Fibroblast of upper back skin (primary cell): ENCODE measurements at regions not wholly inside any gene's neighbourhood (a gene's known extent, or its start where the extent isn't known, plus 50 kb on each side); places are given as distances from the start of the nearest gene placed in this dataset.
"Not testable (repeated sequence)": the region's sequence is repeated elsewhere in the genome, so short reads cannot be mapped to it uniquely, and the experiment has no call there.

ENCODE experiments used
- DNase-seq: peaks from one replicate; pipeline ENCODE4 v3.0.0-alpha.2; 2013

- not testable (repeated sequence) for DNase-seq
These were observed 283.9 kb upstream of the PREP start for GRCh38 chr6:105686793-105687192.

- DNase-seq, result no peak
These were observed 278.2 kb upstream of the PREP start for GRCh38 chr6:105681061-105681460.

GRCh38 chr6:105680131-105680530 is 277.2 kb upstream of the PREP start:
- DNase-seq, result no peak

GRCh38 chr6:105678516-105678915 is 275.6 kb upstream of the PREP start:
- DNase-seq, result peak; percentile 48

GRCh38 chr6:105677671-105678475 is 275.0 kb upstream of the PREP start:
- DNase-seq, result peak; percentile 32

GRCh38 chr6:105676857-105677256 is 274.0 kb upstream of the PREP start:
- DNase-seq, result no peak

- peak; percentile 95 for DNase-seq
These were observed 273.0 kb upstream of the PREP start for GRCh38 chr6:105675715-105676397.

- DNase-seq, result not testable (repeated sequence)
These were observed 270.1 kb upstream of the PREP start for GRCh38 chr6:105672856-105673538.

GRCh38 chr6:105669232-105669631 is 266.4 kb upstream of the PREP start:
- DNase-seq, result no peak

GRCh38 chr6:105667056-105667455 is 264.2 kb upstream of the PREP start:
- DNase-seq, result no peak

GRCh38 chr6:105664931-105665330 is 262.0 kb upstream of the PREP start:
- DNase-seq, result no peak

- no peak for DNase-seq
These were observed 249.1 kb upstream of the PREP start for GRCh38 chr6:105651969-105652368.

- no peak for DNase-seq
These were observed 247.5 kb upstream of the PREP start for GRCh38 chr6:105650347-105650746.

GRCh38 chr6:105649192-105649591 is 246.3 kb upstream of the PREP start:
- DNase-seq, result no peak

- DNase-seq, result no peak
These were observed 245.4 kb upstream of the PREP start for GRCh38 chr6:105648276-105648675.

GRCh38 chr6:105646391-105646867 is 243.5 kb upstream of the PREP start:
- peak; percentile 7 for DNase-seq

- DNase-seq, result no peak
These were observed 243.1 kb upstream of the PREP start for GRCh38 chr6:105645958-105646357.

- DNase-seq, result peak; percentile 12
These were observed 242.3 kb upstream of the PREP start for GRCh38 chr6:105645156-105645555.

GRCh38 chr6:105644691-105645090 is 241.8 kb upstream of the PREP start:
- DNase-seq, result no peak

GRCh38 chr6:105644073-105644489 is 241.2 kb upstream of the PREP start:
- no peak for DNase-seq

- peak; percentile 69 for DNase-seq
These were observed 239.8 kb upstream of the PREP start for GRCh38 chr6:105642708-105643107.

GRCh38 chr6:105641504-105641903 is 238.6 kb upstream of the PREP start:
- no peak for DNase-seq

GRCh38 chr6:105639124-105639523 is 236.2 kb upstream of the PREP start:
- no peak for DNase-seq

- no peak for DNase-seq
These were observed 230.9 kb upstream of the PREP start for GRCh38 chr6:105633814-105634213.
